Kidney (tissue), 13 donors: ENCODE measurements at regions not wholly inside any gene's neighbourhood (a gene's known extent, or its start where the extent isn't known, plus 50 kb on each side); places are given as distances from the start of the nearest gene placed in this dataset.

Experiments
- DNase-seq, 5 donors: peaks; one replicate each; pipeline ENCODE4 v3.0.0-alpha.2; 2013 to 2020
- FAIRE-seq: peaks from 2 replicates; lab custom pipeline; 2012; peaks lifted over from hg19 to GRCh38; lab: Jason Lieb, UNC
- H3K27ac ChIP-seq, 2 donors: one replicate each; pipeline ENCODE4 v1.7.0; 2013; ENCODE audit warnings: low read depth in 2 of 2, low read length in 2 of 2, inconsistent platforms in 1 of 2
- H3K27me3 ChIP-seq: one replicate; pipeline ENCODE4 v1.7.1; 2013; ENCODE audit warnings: low read length, inconsistent platforms; ENCODE audit not compliant: control insufficient read depth, insufficient read depth
- H3K36me3 ChIP-seq, 3 donors: one replicate each; pipeline versions ENCODE4 v1.7.0 to v1.7.1; 2013; ENCODE audit warnings: low read length in 3 of 3, control low read depth in 1 of 3, inconsistent platforms in 1 of 3; ENCODE audit not compliant: insufficient read depth in 3 of 3, control insufficient read depth in 2 of 3
- H3K4me1 ChIP-seq, 3 donors: one replicate each; pipeline versions ENCODE4 v1.7.0 to v1.7.1; 2013; ENCODE audit warnings: low read length in 3 of 3, inconsistent platforms in 1 of 3, low read depth in 1 of 3; ENCODE audit not compliant: control insufficient read depth in 2 of 3, insufficient read depth in 2 of 3
- H3K4me3 ChIP-seq, 3 donors: one replicate each; pipeline versions ENCODE4 v1.7.0 to v1.8.1; 2013; ENCODE audit warnings: low read length in 3 of 3, control low read depth in 1 of 3, inconsistent platforms in 1 of 3
- H3K9ac ChIP-seq, 3 donors: one replicate each; pipeline versions ENCODE4 v1.7.0 to v1.7.1; 2013; ENCODE audit warnings: low read length in 3 of 3, control low read depth in 1 of 3, inconsistent platforms in 1 of 3
- H3K9me3 ChIP-seq, 3 donors: one replicate each; pipeline versions ENCODE4 v1.7.0 to v1.7.1; 2013; ENCODE audit warnings: low read length in 3 of 3, control low read depth in 1 of 3, inconsistent platforms in 1 of 3; ENCODE audit not compliant: control insufficient read depth in 2 of 3, insufficient read depth in 1 of 3
- CTCF ChIP-seq: IDR thresholded peaks from 3 replicates; pipeline ENCODE4 v1.5.1; 2012; ENCODE audit warnings: mild to moderate bottlenecking, moderate library complexity, borderline replicate concordance; ENCODE audit not compliant: insufficient read depth; ENCODE audit errors: extremely low read depth
- intact Hi-C: fragments of 100-400 bp; cut with DNase I; formaldehyde crosslinking; loops from one replicate; pipeline ENCODE4 v1.11.1; 2022
- donor health status: control.
- donor health status: control.
- donor health status: control.
- donor health status: control.
- donor health status: control.
- donor health status: DM: yes; HTN: yes; CAD: no.
- donor health status: Normal renal cell carcinoma (clear cell type).

- DNase-seq (no peak), FAIRE-seq (no peak)
- no peak overlapping the region for H3K4me3 ChIP-seq
- no peaks in the 10 kb centered on the region for H3K36me3 ChIP-seq
- H3K4me1 ChIP-seq: no peaks in the 10 kb centered on the region
- H3K9ac ChIP-seq: no peak overlapping the region
- no peak overlapping the region for H3K27ac ChIP-seq
- no peaks in the 10 kb centered on the region for H3K27me3 ChIP-seq
- H3K9me3 ChIP-seq: no peaks in the 10 kb centered on the region
- no peak for TF ChIP-seq CTCF
- intact Hi-C loops: no loop called here
These were observed 808.4 kb downstream of the TBC1D22A start for GRCh38 chr22:47570851-47571250.

- no peak for FAIRE-seq
- H3K9me3 ChIP-seq: no peaks in the 10 kb centered on the region
- H3K27me3 ChIP-seq: no peaks in the 10 kb centered on the region
- H3K27ac ChIP-seq: no peak overlapping the region
- H3K4me3 ChIP-seq: no peak overlapping the region
- TF ChIP-seq CTCF: no peak
- H3K4me1 ChIP-seq: no peaks in the 10 kb centered on the region
- H3K36me3 ChIP-seq: no peaks in the 10 kb centered on the region
- intact Hi-C loops: no loop called here
- peak in 1 of 5 donors; percentile 15 for DNase-seq
- no peak overlapping the region for H3K9ac ChIP-seq
These were observed 807.8 kb downstream of the TBC1D22A start for GRCh38 chr22:47570300-47570685.

- Histone ChIP-seq H3K36me3 (no peaks in the 10 kb centered on the region), H3K9ac (no peak overlapping the region), H3K27me3 (no peaks in the 10 kb centered on the region), H3K4me3 (no peak overlapping the region), H3K9me3 (no peaks in the 10 kb centered on the region), H3K4me1 (no peaks in the 10 kb centered on the region), H3K27ac (no peak overlapping the region)
- FAIRE-seq: no peak
- DNase-seq: no peak
- TF ChIP-seq CTCF: no peak
- intact Hi-C loops: no loop called here
These were observed 807.2 kb downstream of the TBC1D22A start for GRCh38 chr22:47569389-47570299.
